ENCODE measurements at regions not wholly inside any gene's neighbourhood (a gene's known extent, or its start where the extent isn't known, plus 50 kb on each side); places are given as distances from the start of the nearest gene placed in this dataset.

DNA sequence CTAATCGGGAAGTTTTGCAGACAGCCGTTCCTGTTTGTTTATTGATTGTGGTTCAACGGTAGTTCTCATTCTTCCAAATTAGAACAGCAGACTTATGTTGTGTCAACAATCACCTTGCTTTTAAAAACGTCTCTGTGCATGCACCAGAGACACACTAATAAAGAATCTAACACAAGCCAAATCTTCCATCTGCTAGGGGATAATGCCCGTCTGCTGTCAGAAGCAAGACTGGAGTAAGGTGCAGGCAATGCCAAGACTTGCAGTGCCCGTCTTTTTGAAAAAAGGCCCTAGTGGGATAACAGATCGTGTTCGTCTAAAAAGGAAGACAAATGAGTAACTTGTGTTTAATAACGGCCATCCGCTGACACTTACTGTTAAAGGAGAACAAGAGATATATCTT, 158.4 kb downstream of the KCNJ2 start:
- Histone ChIP-seq H3K9ac (ENCODE audit: low read depth in 1 of 2, low read length in 2 of 2) (no peak overlapping the region), H3K4me3 (ENCODE audit: low read depth in 1 of 3, low read length in 3 of 3) (no peak overlapping the region), H3K27me3 (ENCODE audit: control insufficient read depth in 4 of 4, insufficient read depth in 4 of 4, low read length in 3 of 4) (no peaks in the 10 kb centered on the region), H3K27ac (ENCODE audit: low read depth in 1 of 2, low read length in 2 of 2) (no peak overlapping the region), H3K4me1 (ENCODE audit: control insufficient read depth in 4 of 4, insufficient read depth in 4 of 4, low read length in 3 of 4) (no peaks in the 10 kb centered on the region), H3K9me3 (ENCODE audit: control insufficient read depth in 4 of 4, low read length in 3 of 4) (peaks cover 0 to 3% (median 0%) of the 10 kb centered on the region in 4 donors), H3K36me3 (ENCODE audit: control insufficient read depth in 4 of 4, insufficient read depth in 3 of 4, low read depth in 1 of 4, low read length in 3 of 4) (no peaks in the 10 kb centered on the region)
- TF ChIP-seq GABPA (IDR thresholded peaks at IDR 0.05 in 1 of 2, conservative IDR thresholded peaks at IDR 0.05 in 1 of 2) (no peak), RXRA (IDR thresholded peaks at IDR 0.05) (no peak), NR2F2 (IDR thresholded peaks at IDR 0.05) (no peak), JUND (IDR thresholded peaks at IDR 0.05) (no peak), TAF1 (conservative IDR thresholded peaks at IDR 0.05) (no peak), EGR1 (IDR thresholded peaks at IDR 0.05; ENCODE audit: low read depth in 2 of 2) (no peak), FOXA2 (IDR thresholded peaks at IDR 0.05) (no peak), SP1 (IDR thresholded peaks at IDR 0.05) (no peak)
- TF ChIP-seq, protein P1, sequence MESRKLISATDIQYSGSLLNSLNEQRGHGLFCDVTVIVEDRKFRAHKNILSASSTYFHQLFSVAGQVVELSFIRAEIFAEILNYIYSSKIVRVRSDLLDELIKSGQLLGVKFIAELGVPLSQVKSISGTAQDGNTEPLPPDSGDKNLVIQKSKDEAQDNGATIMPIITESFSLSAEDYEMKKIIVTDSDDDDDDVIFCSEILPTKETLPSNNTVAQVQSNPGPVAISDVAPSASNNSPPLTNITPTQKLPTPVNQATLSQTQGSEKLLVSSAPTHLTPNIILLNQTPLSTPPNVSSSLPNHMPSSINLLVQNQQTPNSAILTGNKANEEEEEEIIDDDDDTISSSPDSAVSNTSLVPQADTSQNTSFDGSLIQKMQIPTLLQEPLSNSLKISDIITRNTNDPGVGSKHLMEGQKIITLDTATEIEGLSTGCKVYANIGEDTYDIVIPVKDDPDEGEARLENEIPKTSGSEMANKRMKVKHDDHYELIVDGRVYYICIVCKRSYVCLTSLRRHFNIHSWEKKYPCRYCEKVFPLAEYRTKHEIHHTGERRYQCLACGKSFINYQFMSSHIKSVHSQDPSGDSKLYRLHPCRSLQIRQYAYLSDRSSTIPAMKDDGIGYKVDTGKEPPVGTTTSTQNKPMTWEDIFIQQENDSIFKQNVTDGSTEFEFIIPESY (IDR thresholded peaks at IDR 0.05) = no peak
- TF ChIP-seq, protein P2, sequence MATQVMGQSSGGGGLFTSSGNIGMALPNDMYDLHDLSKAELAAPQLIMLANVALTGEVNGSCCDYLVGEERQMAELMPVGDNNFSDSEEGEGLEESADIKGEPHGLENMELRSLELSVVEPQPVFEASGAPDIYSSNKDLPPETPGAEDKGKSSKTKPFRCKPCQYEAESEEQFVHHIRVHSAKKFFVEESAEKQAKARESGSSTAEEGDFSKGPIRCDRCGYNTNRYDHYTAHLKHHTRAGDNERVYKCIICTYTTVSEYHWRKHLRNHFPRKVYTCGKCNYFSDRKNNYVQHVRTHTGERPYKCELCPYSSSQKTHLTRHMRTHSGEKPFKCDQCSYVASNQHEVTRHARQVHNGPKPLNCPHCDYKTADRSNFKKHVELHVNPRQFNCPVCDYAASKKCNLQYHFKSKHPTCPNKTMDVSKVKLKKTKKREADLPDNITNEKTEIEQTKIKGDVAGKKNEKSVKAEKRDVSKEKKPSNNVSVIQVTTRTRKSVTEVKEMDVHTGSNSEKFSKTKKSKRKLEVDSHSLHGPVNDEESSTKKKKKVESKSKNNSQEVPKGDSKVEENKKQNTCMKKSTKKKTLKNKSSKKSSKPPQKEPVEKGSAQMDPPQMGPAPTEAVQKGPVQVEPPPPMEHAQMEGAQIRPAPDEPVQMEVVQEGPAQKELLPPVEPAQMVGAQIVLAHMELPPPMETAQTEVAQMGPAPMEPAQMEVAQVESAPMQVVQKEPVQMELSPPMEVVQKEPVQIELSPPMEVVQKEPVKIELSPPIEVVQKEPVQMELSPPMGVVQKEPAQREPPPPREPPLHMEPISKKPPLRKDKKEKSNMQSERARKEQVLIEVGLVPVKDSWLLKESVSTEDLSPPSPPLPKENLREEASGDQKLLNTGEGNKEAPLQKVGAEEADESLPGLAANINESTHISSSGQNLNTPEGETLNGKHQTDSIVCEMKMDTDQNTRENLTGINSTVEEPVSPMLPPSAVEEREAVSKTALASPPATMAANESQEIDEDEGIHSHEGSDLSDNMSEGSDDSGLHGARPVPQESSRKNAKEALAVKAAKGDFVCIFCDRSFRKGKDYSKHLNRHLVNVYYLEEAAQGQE (IDR thresholded peaks at IDR 0.05) = no peak
- DNase-seq (ENCODE audit: low spot score) = no peak
- WGBS = 70% methylated on average over 10 of the region's 10 CpGs

DNA sequence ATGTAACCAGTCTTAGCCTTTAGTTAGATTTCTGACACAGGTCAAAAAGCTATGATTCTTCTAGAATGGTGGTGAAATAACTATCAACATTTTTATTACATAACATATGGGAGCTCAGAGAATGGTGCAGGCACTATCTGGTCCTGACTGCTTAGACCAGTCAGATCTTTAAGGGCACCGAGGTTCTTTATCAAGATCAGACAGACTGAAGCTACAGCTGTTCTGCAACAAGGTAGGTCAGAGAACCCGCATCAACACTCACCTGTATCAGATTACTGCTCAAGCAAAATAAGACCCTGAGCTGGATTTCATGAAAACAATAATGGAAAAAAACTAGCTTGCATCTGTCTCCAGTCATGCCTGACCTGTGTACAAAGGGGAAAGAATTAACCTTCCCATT, 160.4 kb downstream of the KCNJ2 start:
- WGBS = 76% methylated on average over 2 of the region's 2 CpGs
- Histone ChIP-seq H3K9ac (ENCODE audit: low read depth in 1 of 2, low read length in 2 of 2) (no peak overlapping the region), H3K4me1 (ENCODE audit: control insufficient read depth in 4 of 4, insufficient read depth in 4 of 4, low read length in 3 of 4) (no peaks in the 10 kb centered on the region), H3K9me3 (ENCODE audit: control insufficient read depth in 4 of 4, low read length in 3 of 4) (peaks cover 0 to 3% (median 0%) of the 10 kb centered on the region in 4 donors), H3K36me3 (ENCODE audit: control insufficient read depth in 4 of 4, insufficient read depth in 3 of 4, low read depth in 1 of 4, low read length in 3 of 4) (no peaks in the 10 kb centered on the region), H3K27me3 (ENCODE audit: control insufficient read depth in 4 of 4, insufficient read depth in 4 of 4, low read length in 3 of 4) (no peaks in the 10 kb centered on the region), H3K4me3 (ENCODE audit: low read depth in 1 of 3, low read length in 3 of 3) (no peak overlapping the region), H3K27ac (ENCODE audit: low read depth in 1 of 2, low read length in 2 of 2) (no peak overlapping the region)
- DNase-seq (ENCODE audit: low spot score) = no peak
- TF ChIP-seq, protein P3, sequence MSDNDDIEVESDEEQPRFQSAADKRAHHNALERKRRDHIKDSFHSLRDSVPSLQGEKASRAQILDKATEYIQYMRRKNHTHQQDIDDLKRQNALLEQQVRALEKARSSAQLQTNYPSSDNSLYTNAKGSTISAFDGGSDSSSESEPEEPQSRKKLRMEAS (IDR thresholded peaks at IDR 0.05) = no peak
- TF ChIP-seq GABPA (IDR thresholded peaks at IDR 0.05 in 1 of 2, conservative IDR thresholded peaks at IDR 0.05 in 1 of 2) (no peak), SP1 (IDR thresholded peaks at IDR 0.05) (no peak), JUND (IDR thresholded peaks at IDR 0.05) (no peak), YY1 (IDR thresholded peaks at IDR 0.05) (no peak), RAD21 (IDR thresholded peaks at IDR 0.05) (no peak), FOXA1 (IDR thresholded peaks at IDR 0.05) (no peak), NR2F2 (IDR thresholded peaks at IDR 0.05) (no peak), EGR1 (IDR thresholded peaks at IDR 0.05; ENCODE audit: low read depth in 2 of 2) (no peak), RXRA (IDR thresholded peaks at IDR 0.05) (no peak), HNF4G (IDR thresholded peaks at IDR 0.05) (no peak)
- TF ChIP-seq, protein P1 (IDR thresholded peaks at IDR 0.05) = no peak
- TF ChIP-seq, protein P4, sequence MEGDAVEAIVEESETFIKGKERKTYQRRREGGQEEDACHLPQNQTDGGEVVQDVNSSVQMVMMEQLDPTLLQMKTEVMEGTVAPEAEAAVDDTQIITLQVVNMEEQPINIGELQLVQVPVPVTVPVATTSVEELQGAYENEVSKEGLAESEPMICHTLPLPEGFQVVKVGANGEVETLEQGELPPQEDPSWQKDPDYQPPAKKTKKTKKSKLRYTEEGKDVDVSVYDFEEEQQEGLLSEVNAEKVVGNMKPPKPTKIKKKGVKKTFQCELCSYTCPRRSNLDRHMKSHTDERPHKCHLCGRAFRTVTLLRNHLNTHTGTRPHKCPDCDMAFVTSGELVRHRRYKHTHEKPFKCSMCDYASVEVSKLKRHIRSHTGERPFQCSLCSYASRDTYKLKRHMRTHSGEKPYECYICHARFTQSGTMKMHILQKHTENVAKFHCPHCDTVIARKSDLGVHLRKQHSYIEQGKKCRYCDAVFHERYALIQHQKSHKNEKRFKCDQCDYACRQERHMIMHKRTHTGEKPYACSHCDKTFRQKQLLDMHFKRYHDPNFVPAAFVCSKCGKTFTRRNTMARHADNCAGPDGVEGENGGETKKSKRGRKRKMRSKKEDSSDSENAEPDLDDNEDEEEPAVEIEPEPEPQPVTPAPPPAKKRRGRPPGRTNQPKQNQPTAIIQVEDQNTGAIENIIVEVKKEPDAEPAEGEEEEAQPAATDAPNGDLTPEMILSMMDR (IDR thresholded peaks at IDR 0.05; ENCODE audit: low read depth, low read length, missing input control) = no peak
- TF ChIP-seq, protein P2 (IDR thresholded peaks at IDR 0.05) = no peak
- TF ChIP-seq, protein P5, sequence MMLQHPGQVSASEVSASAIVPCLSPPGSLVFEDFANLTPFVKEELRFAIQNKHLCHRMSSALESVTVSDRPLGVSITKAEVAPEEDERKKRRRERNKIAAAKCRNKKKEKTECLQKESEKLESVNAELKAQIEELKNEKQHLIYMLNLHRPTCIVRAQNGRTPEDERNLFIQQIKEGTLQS (IDR thresholded peaks at IDR 0.05) = no peak

Data from liver (tissue), 8 donors.